ENCODE measurements at regions not wholly inside any gene's neighbourhood (a gene's known extent, or its start where the extent isn't known, plus 50 kb on each side); places are given as distances from the start of the nearest gene placed in this dataset.

GRCh38 chr11:92752122-92752521 is 217.3 kb upstream of the MTNR1B start:
- Histone ChIP-seq H3K4me1 (ENCODE audit: control insufficient read depth, insufficient read depth, low read length) (0 out of 2 replicates have a peak, but pooled peaks cover 2% of the 10 kb centered on the region), H3K27ac (ENCODE audit: low read depth, low read length) (no peak overlapping the region), H3K4me3 (ENCODE audit: low read depth, low read length) (no peak overlapping the region), H3K36me3 (ENCODE audit: control insufficient read depth, insufficient read depth, low read length) (no peaks in the 10 kb centered on the region), H3K9me3 (ENCODE audit: control insufficient read depth, insufficient read depth, low read length) (no peaks in the 10 kb centered on the region; the same call in 1 of the 2 replicates), H3K9ac (ENCODE audit: low read depth, low read length) (no peak overlapping the region), H3K27me3 (ENCODE audit: control insufficient read depth, insufficient read depth, low read length) (no peaks in the 10 kb centered on the region)

GRCh38 chr11:92753161-92753560 is 216.3 kb upstream of the MTNR1B start:
- Histone ChIP-seq H3K9me3 (ENCODE audit: control insufficient read depth, insufficient read depth, low read length) (no peaks in the 10 kb centered on the region), H3K27me3 (ENCODE audit: control insufficient read depth, insufficient read depth, low read length) (no peaks in the 10 kb centered on the region), H3K4me3 (ENCODE audit: low read depth, low read length) (no peak overlapping the region), H3K9ac (ENCODE audit: low read depth, low read length) (no peak overlapping the region), H3K36me3 (ENCODE audit: control insufficient read depth, insufficient read depth, low read length) (no peaks in the 10 kb centered on the region), H3K27ac (ENCODE audit: low read depth, low read length) (no peak overlapping the region), H3K4me1 (ENCODE audit: control insufficient read depth, insufficient read depth, low read length) (0 out of 2 replicates have a peak, but pooled peaks cover 2% of the 10 kb centered on the region)

GRCh38 chr11:92758241-92758780 is 211.1 kb upstream of the MTNR1B start:
- no peak overlapping the region for H3K9ac ChIP-seq (ENCODE audit: low read depth, low read length)
- no peak overlapping the region for H3K4me3 ChIP-seq (ENCODE audit: low read depth, low read length)
- H3K9me3 ChIP-seq (ENCODE audit: control insufficient read depth, insufficient read depth, low read length), result no peaks in the 10 kb centered on the region
- H3K36me3 ChIP-seq (ENCODE audit: control insufficient read depth, insufficient read depth, low read length), result no peaks in the 10 kb centered on the region
- H3K27me3 ChIP-seq (ENCODE audit: control insufficient read depth, insufficient read depth, low read length), result no peaks in the 10 kb centered on the region
- H3K27ac ChIP-seq (ENCODE audit: low read depth, low read length), result no peak overlapping the region
- H3K4me1 ChIP-seq (ENCODE audit: control insufficient read depth, insufficient read depth, low read length), result no peaks in the 10 kb centered on the region

- H3K4me1 ChIP-seq (ENCODE audit: control insufficient read depth, insufficient read depth, low read length), result no peaks in the 10 kb centered on the region
- H3K4me3 ChIP-seq (ENCODE audit: low read depth, low read length), result no peak overlapping the region
- no peaks in the 10 kb centered on the region for H3K27me3 ChIP-seq (ENCODE audit: control insufficient read depth, insufficient read depth, low read length)
- no peaks in the 10 kb centered on the region for H3K9me3 ChIP-seq (ENCODE audit: control insufficient read depth, insufficient read depth, low read length)
- no peak overlapping the region for H3K9ac ChIP-seq (ENCODE audit: low read depth, low read length)
- H3K36me3 ChIP-seq (ENCODE audit: control insufficient read depth, insufficient read depth, low read length), result no peaks in the 10 kb centered on the region
- no peak overlapping the region for H3K27ac ChIP-seq (ENCODE audit: low read depth, low read length)
Measured at GRCh38 chr11:92759571-92760214, 209.8 kb upstream of the MTNR1B start.

GRCh38 chr11:92762121-92762540 is 207.3 kb upstream of the MTNR1B start:
- Histone ChIP-seq H3K27me3 (ENCODE audit: control insufficient read depth, insufficient read depth, low read length) (no peaks in the 10 kb centered on the region), H3K4me1 (ENCODE audit: control insufficient read depth, insufficient read depth, low read length) (peaks cover 8% of the 10 kb centered on the region; the same call in 1 of the 2 replicates), H3K9me3 (ENCODE audit: control insufficient read depth, insufficient read depth, low read length) (no peaks in the 10 kb centered on the region), H3K4me3 (ENCODE audit: low read depth, low read length) (no peak overlapping the region), H3K27ac (ENCODE audit: low read depth, low read length) (no peak overlapping the region), H3K36me3 (ENCODE audit: control insufficient read depth, insufficient read depth, low read length) (no peaks in the 10 kb centered on the region), H3K9ac (ENCODE audit: low read depth, low read length) (no peak overlapping the region)

GRCh38 chr11:92763336-92763735 is 206.1 kb upstream of the MTNR1B start:
- H3K36me3 ChIP-seq (ENCODE audit: control insufficient read depth, insufficient read depth, low read length), result peaks cover 5% of the 10 kb centered on the region; the same call in 1 of the 2 replicates
- no peak overlapping the region for H3K9ac ChIP-seq (ENCODE audit: low read depth, low read length)
- H3K27ac ChIP-seq (ENCODE audit: low read depth, low read length), result no peak overlapping the region
- H3K4me1 ChIP-seq (ENCODE audit: control insufficient read depth, insufficient read depth, low read length), result peaks cover 8% of the 10 kb centered on the region; the same call in 1 of the 2 replicates
- H3K9me3 ChIP-seq (ENCODE audit: control insufficient read depth, insufficient read depth, low read length), result no peaks in the 10 kb centered on the region
- H3K4me3 ChIP-seq (ENCODE audit: low read depth, low read length), result no peak overlapping the region
- H3K27me3 ChIP-seq (ENCODE audit: control insufficient read depth, insufficient read depth, low read length), result no peaks in the 10 kb centered on the region

- H3K9ac ChIP-seq (ENCODE audit: low read depth, low read length), result no peak overlapping the region
- H3K27ac ChIP-seq (ENCODE audit: low read depth, low read length), result no peak overlapping the region
- H3K36me3 ChIP-seq (ENCODE audit: control insufficient read depth, insufficient read depth, low read length), result peaks cover 5% of the 10 kb centered on the region; the same call in 1 of the 2 replicates
- H3K27me3 ChIP-seq (ENCODE audit: control insufficient read depth, insufficient read depth, low read length), result no peaks in the 10 kb centered on the region
- H3K9me3 ChIP-seq (ENCODE audit: control insufficient read depth, insufficient read depth, low read length), result no peaks in the 10 kb centered on the region
- no peak overlapping the region for H3K4me3 ChIP-seq (ENCODE audit: low read depth, low read length)
- H3K4me1 ChIP-seq (ENCODE audit: control insufficient read depth, insufficient read depth, low read length), result peaks cover 8% of the 10 kb centered on the region; the same call in 1 of the 2 replicates
Measured at GRCh38 chr11:92764128-92764527, 205.3 kb upstream of the MTNR1B start.

GRCh38 chr11:92765082-92765840 is 204.2 kb upstream of the MTNR1B start:
- Histone ChIP-seq H3K27me3 (ENCODE audit: control insufficient read depth, insufficient read depth, low read length) (no peaks in the 10 kb centered on the region), H3K9me3 (ENCODE audit: control insufficient read depth, insufficient read depth, low read length) (no peaks in the 10 kb centered on the region), H3K9ac (ENCODE audit: low read depth, low read length) (no peak overlapping the region)

GRCh38 chr11:92765965-92766371 is 203.5 kb upstream of the MTNR1B start:
- peak overlapping the region; percentile 76 for H3K27ac ChIP-seq (ENCODE audit: low read depth, low read length)
- no peak overlapping the region for H3K9ac ChIP-seq (ENCODE audit: low read depth, low read length)

More at GRCh38 chr11:92765082-92765840, 204.2 kb upstream of the MTNR1B start:
- Histone ChIP-seq H3K4me3 (ENCODE audit: low read depth, low read length) (no peak overlapping the region), H3K27ac (ENCODE audit: low read depth, low read length) (peak overlapping the region; percentile 76), H3K4me1 (ENCODE audit: control insufficient read depth, insufficient read depth, low read length) (peaks cover 8% of the 10 kb centered on the region; the same call in 1 of the 2 replicates), H3K36me3 (ENCODE audit: control insufficient read depth, insufficient read depth, low read length) (peaks cover 5% of the 10 kb centered on the region; the same call in 1 of the 2 replicates)

GRCh38 chr11:92766698-92767097 is 202.8 kb upstream of the MTNR1B start:
- Histone ChIP-seq H3K4me1 (ENCODE audit: control insufficient read depth, insufficient read depth, low read length) (peaks cover 8% of the 10 kb centered on the region; the same call in 1 of the 2 replicates), H3K36me3 (ENCODE audit: control insufficient read depth, insufficient read depth, low read length) (peaks cover 5% of the 10 kb centered on the region; the same call in 1 of the 2 replicates), H3K9me3 (ENCODE audit: control insufficient read depth, insufficient read depth, low read length) (no peaks in the 10 kb centered on the region), H3K27ac (ENCODE audit: low read depth, low read length) (no peak overlapping the region), H3K4me3 (ENCODE audit: low read depth, low read length) (no peak overlapping the region), H3K9ac (ENCODE audit: low read depth, low read length) (no peak overlapping the region), H3K27me3 (ENCODE audit: control insufficient read depth, insufficient read depth, low read length) (no peaks in the 10 kb centered on the region)

More at GRCh38 chr11:92765965-92766371, 203.5 kb upstream of the MTNR1B start:
- no peak overlapping the region for H3K4me3 ChIP-seq (ENCODE audit: low read depth, low read length)
- H3K9me3 ChIP-seq (ENCODE audit: control insufficient read depth, insufficient read depth, low read length), result no peaks in the 10 kb centered on the region
- peaks cover 5% of the 10 kb centered on the region; the same call in 1 of the 2 replicates for H3K36me3 ChIP-seq (ENCODE audit: control insufficient read depth, insufficient read depth, low read length)
- H3K4me1 ChIP-seq (ENCODE audit: control insufficient read depth, insufficient read depth, low read length), result peaks cover 8% of the 10 kb centered on the region; the same call in 1 of the 2 replicates
- H3K27me3 ChIP-seq (ENCODE audit: control insufficient read depth, insufficient read depth, low read length), result no peaks in the 10 kb centered on the region
